SK-N-MC (cell line): ENCODE measurements at regions not wholly inside any gene's neighbourhood (a gene's known extent, or its start where the extent isn't known, plus 50 kb on each side); places are given as distances from the start of the nearest gene placed in this dataset.

Source experiments
- EZH2 ChIP-seq: fragments of 200-600 bp; sonication (generic); IDR thresholded peaks from one replicate; pipeline ENCODE4 v1.6.1; 2017; ENCODE audit warnings: antibody characterized with exemption
- FOXP2 ChIP-seq: optimal IDR thresholded peaks from 2 replicates; pipeline ENCODE3; 2011; ENCODE audit warnings: mild to moderate bottlenecking, moderate library complexity; ENCODE audit not compliant: insufficient read depth; ENCODE audit errors: extremely low read length, control extremely low read depth
- POLR2AphosphoS5 ChIP-seq: IDR thresholded peaks from 2 replicates; pipeline ENCODE4 v1.6.1; 2012; ENCODE audit warnings: mild to moderate bottlenecking, low read depth, low read length, borderline replicate concordance

- TF ChIP-seq POLR2AphosphoS5 (no peak), EZH2 (no peak), FOXP2 (no peak)
These were observed 106.9 kb downstream of the UNCX start for GRCh38 chr7:1339611-1340010.
